GM23338 (cell line): ENCODE measurements at regions not wholly inside any gene's neighbourhood (a gene's known extent, or its start where the extent isn't known, plus 50 kb on each side); places are given as distances from the start of the nearest gene placed in this dataset.

ENCODE experiments used
- ATAC-seq: fragments of 200-7000 bp; cut with Tn5 transposase; 3 replicates; pipeline ENCODE4 v1.9.1; 2020
- DNase-seq: peaks from one replicate; pipeline ENCODE4 v3.0.0-alpha.2; 2015; ENCODE audit warnings: low spot score
- H2AFZ ChIP-seq: fragments of 200-600 bp; sonication (generic); 2 replicates; pipeline ENCODE4 v1.8.0; 2016; ENCODE audit warnings: antibody characterized with exemption, mild to moderate bottlenecking, moderate library complexity
- H3F3A ChIP-seq: fragments of 200-600 bp; sonication (generic); replicated peaks from 2 replicates; pipeline ENCODE4 v1.8.0; 2017; ENCODE audit warnings: antibody characterized with exemption, mixed run types, low read depth
- H3K27ac ChIP-seq: fragments of 200-600 bp; sonication (generic); 2 replicates; pipeline ENCODE4 v1.6.1; 2016; ENCODE audit warnings: low read depth
- H3K27me3 ChIP-seq: fragments of 200-600 bp; sonication (generic); 2 replicates; pipeline ENCODE4 v1.8.0; 2016; ENCODE audit warnings: mild to moderate bottlenecking, mixed run types, moderate library complexity; ENCODE audit not compliant: insufficient read depth
- H3K36me3 ChIP-seq: fragments of 200-600 bp; sonication (generic); 2 replicates; pipeline ENCODE4 v1.8.0; 2016; ENCODE audit warnings: mild to moderate bottlenecking; ENCODE audit not compliant: insufficient read depth
- H3K4me1 ChIP-seq: fragments of 200-600 bp; sonication (generic); 2 replicates; pipeline ENCODE4 v1.8.0; 2016; ENCODE audit warnings: mild to moderate bottlenecking, moderate library complexity; ENCODE audit not compliant: insufficient read depth
- H3K4me2 ChIP-seq: fragments of 200-600 bp; sonication (generic); 2 replicates; pipeline ENCODE4 v1.7.1; 2017; ENCODE audit warnings: mixed run types
- H3K4me3 ChIP-seq: fragments of 200-600 bp; sonication (generic); 2 replicates; pipeline ENCODE4 v1.6.1; 2016; ENCODE audit warnings: mixed run types
- H3K79me2 ChIP-seq: fragments of 200-600 bp; sonication (generic); replicated peaks from 2 replicates; pipeline ENCODE4 v1.8.0; 2017; ENCODE audit warnings: mild to moderate bottlenecking; ENCODE audit not compliant: insufficient read depth
- H3K9me2 ChIP-seq: fragments of 200-600 bp; sonication (generic); 2 replicates; pipeline ENCODE4 v1.8.0; 2017; ENCODE audit not compliant: insufficient read depth
- H4K20me1 ChIP-seq: fragments of 200-600 bp; sonication (generic); replicated peaks from 2 replicates; pipeline ENCODE4 v1.8.0; 2017; ENCODE audit warnings: mild to moderate bottlenecking; ENCODE audit not compliant: insufficient read depth
- H3K27ac Mint-ChIP-seq: 2 replicates; pipeline ENCODE4 v1.8.0; 2020; ENCODE audit warnings: inconsistent platforms, mild to moderate bottlenecking, moderate library complexity, mixed read lengths
- H3K27me3 Mint-ChIP-seq: 3 replicates; pipeline ENCODE4 v1.8.0; 2022; ENCODE audit warnings: low read depth, mild to moderate bottlenecking, moderate library complexity, mixed read lengths, inconsistent platforms; ENCODE audit not compliant: insufficient read depth, poor library complexity
- H3K36me3 Mint-ChIP-seq: 3 replicates; pipeline ENCODE4 v1.8.0; 2021; ENCODE audit warnings: low read depth, mild to moderate bottlenecking, inconsistent platforms, moderate library complexity, mixed read lengths
- H3K4me1 Mint-ChIP-seq: 3 replicates; pipeline ENCODE4 v1.8.0; 2020; ENCODE audit warnings: mild to moderate bottlenecking, inconsistent platforms, mixed read lengths
- H3K4me3 Mint-ChIP-seq: 3 replicates; pipeline ENCODE4 v1.8.0; 2021; ENCODE audit warnings: moderate library complexity, mild to moderate bottlenecking, inconsistent platforms, mixed read lengths
- H3K9me3 Mint-ChIP-seq: 3 replicates; pipeline ENCODE4 v1.8.0; 2020; ENCODE audit warnings: moderate library complexity, mild to moderate bottlenecking, inconsistent platforms, mixed read lengths
- CREB1 ChIP-seq: fragments of 250-450 bp; sonication (Bioruptor Pico); IDR thresholded peaks from 2 replicates; pipeline ENCODE4 v1.5.0; 2020; ENCODE audit warnings: low read depth, mild to moderate bottlenecking, moderate library complexity
- EZH2 ChIP-seq: fragments of 200-600 bp; sonication (generic); IDR thresholded peaks from one replicate; pipeline ENCODE4 v1.8.0; 2017; ENCODE audit warnings: antibody characterized with exemption, mild to moderate bottlenecking, low read depth; ENCODE audit not compliant: unreplicated experiment
- EZH2phosphoT487 ChIP-seq: fragments of 200-600 bp; sonication (generic); IDR thresholded peaks from one replicate; pipeline ENCODE4 v1.8.1; 2018; ENCODE audit warnings: antibody characterized with exemption; ENCODE audit not compliant: unreplicated experiment
- JUNB ChIP-seq: IDR thresholded peaks from one replicate; pipeline ENCODE4 v1.6.1; 2016; ENCODE audit warnings: antibody characterized with exemption; ENCODE audit not compliant: unreplicated experiment
- NANOG ChIP-seq: IDR thresholded peaks from 2 replicates; pipeline ENCODE4 v1.6.1; 2016; ENCODE audit warnings: antibody characterized with exemption, borderline replicate concordance
- POLR2AphosphoS5 ChIP-seq: IDR thresholded peaks from 2 replicates; pipeline ENCODE4 v1.6.1; 2016; ENCODE audit warnings: antibody characterized with exemption, low read depth
- STAT1 ChIP-seq: IDR thresholded peaks from one replicate; pipeline ENCODE4 v1.6.1; 2016; ENCODE audit warnings: antibody characterized with exemption; ENCODE audit not compliant: unreplicated experiment
- ZNF114 ChIP-seq: fragments of 250-450 bp; sonication (Bioruptor Pico); IDR thresholded peaks from 2 replicates; pipeline ENCODE4 v1.5.0; 2020; ENCODE audit warnings: mild to moderate bottlenecking, moderate library complexity
- ZNF331 ChIP-seq: fragments of 250-450 bp; sonication (Bioruptor Pico); IDR thresholded peaks from 2 replicates; pipeline ENCODE4 v1.5.0; 2020; ENCODE audit warnings: low read depth, mild to moderate bottlenecking, moderate library complexity
- ZNF462 ChIP-seq: fragments of 250-450 bp; sonication (Bioruptor Pico); IDR thresholded peaks from 2 replicates; pipeline ENCODE4 v1.5.0; 2020; ENCODE audit warnings: mild to moderate bottlenecking, moderate library complexity
- TF ChIP-seq, protein P1 (sequence below): IDR thresholded peaks from 2 replicates; pipeline ENCODE4 v1.6.1; 2016; ENCODE audit warnings: antibody characterized with exemption
- TF ChIP-seq, protein P2 (sequence below), 2 experiments: fragments of 200-600 bp in 1 of 2; sonication (generic) in 1 of 2; conservative IDR thresholded peaks; 2 replicates each; pipeline versions ENCODE4 v1.5.1 to v1.6.1; 2016 to 2017; ENCODE audit warnings: antibody characterized with exemption in 2 of 2, low read depth in 2 of 2, mild to moderate bottlenecking in 2 of 2, moderate library complexity in 1 of 2
- TF ChIP-seq, protein P3 (sequence below): IDR thresholded peaks from one replicate; pipeline ENCODE4 v1.6.1; 2018; ENCODE audit warnings: antibody characterized with exemption; ENCODE audit not compliant: unreplicated experiment

DNA sequence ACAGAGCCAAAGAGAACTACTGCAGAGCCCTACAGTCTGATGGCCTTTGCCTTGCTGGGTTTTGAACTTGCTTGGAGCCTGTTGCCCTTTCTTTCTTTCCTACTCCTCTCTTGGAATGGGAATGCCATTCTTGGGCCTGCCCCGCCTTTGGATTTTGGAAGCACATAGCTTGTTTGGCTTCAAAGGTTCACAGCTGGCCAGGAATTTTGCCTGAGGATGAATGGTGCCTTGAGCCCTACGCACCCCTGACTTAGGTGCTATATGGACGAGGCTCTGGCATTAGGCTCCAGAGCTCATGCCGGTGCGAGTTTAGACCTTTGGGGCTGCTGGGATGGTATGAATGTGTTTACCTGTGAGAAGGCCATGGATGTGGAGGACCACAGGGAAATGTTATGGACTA is 663.3 kb upstream of the HS6ST1 start:
- Histone ChIP-seq H3F3A (no peaks in the 10 kb centered on the region), H3K27ac (no peak overlapping the region), H3K36me3 (no peaks in the 10 kb centered on the region), H2AFZ (no peak overlapping the region), H3K9me2 (no peaks in the 10 kb centered on the region; the same call in 1 of the 2 replicates), H3K4me3 (no peak overlapping the region), H3K79me2 (no peaks in the 10 kb centered on the region), H4K20me1 (no peaks in the 10 kb centered on the region), H3K27me3 (no peaks in the 10 kb centered on the region), H3K4me2 (no peak overlapping the region), H3K4me1 (no peaks in the 10 kb centered on the region)
- no peak for TF ChIP-seq CREB1
- TF ChIP-seq JUNB: no peak
- TF ChIP-seq ZNF114 (CRISPR knock-in tag): no peak
- TF ChIP-seq ZNF331 (CRISPR knock-in tag): no peak
- TF ChIP-seq, protein P1, sequence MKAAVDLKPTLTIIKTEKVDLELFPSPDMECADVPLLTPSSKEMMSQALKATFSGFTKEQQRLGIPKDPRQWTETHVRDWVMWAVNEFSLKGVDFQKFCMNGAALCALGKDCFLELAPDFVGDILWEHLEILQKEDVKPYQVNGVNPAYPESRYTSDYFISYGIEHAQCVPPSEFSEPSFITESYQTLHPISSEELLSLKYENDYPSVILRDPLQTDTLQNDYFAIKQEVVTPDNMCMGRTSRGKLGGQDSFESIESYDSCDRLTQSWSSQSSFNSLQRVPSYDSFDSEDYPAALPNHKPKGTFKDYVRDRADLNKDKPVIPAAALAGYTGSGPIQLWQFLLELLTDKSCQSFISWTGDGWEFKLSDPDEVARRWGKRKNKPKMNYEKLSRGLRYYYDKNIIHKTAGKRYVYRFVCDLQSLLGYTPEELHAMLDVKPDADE: no peak
- TF ChIP-seq EZH2: no peak
- no peak for TF ChIP-seq POLR2AphosphoS5
- no peak for TF ChIP-seq ZNF462 (CRISPR knock-in tag)
- no peak for TF ChIP-seq STAT1
- TF ChIP-seq, protein P2, sequence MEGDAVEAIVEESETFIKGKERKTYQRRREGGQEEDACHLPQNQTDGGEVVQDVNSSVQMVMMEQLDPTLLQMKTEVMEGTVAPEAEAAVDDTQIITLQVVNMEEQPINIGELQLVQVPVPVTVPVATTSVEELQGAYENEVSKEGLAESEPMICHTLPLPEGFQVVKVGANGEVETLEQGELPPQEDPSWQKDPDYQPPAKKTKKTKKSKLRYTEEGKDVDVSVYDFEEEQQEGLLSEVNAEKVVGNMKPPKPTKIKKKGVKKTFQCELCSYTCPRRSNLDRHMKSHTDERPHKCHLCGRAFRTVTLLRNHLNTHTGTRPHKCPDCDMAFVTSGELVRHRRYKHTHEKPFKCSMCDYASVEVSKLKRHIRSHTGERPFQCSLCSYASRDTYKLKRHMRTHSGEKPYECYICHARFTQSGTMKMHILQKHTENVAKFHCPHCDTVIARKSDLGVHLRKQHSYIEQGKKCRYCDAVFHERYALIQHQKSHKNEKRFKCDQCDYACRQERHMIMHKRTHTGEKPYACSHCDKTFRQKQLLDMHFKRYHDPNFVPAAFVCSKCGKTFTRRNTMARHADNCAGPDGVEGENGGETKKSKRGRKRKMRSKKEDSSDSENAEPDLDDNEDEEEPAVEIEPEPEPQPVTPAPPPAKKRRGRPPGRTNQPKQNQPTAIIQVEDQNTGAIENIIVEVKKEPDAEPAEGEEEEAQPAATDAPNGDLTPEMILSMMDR (conservative IDR thresholded peaks at IDR 0.05; ENCODE audit: low read depth in 2 of 2): no peak
- TF ChIP-seq, protein P3, sequence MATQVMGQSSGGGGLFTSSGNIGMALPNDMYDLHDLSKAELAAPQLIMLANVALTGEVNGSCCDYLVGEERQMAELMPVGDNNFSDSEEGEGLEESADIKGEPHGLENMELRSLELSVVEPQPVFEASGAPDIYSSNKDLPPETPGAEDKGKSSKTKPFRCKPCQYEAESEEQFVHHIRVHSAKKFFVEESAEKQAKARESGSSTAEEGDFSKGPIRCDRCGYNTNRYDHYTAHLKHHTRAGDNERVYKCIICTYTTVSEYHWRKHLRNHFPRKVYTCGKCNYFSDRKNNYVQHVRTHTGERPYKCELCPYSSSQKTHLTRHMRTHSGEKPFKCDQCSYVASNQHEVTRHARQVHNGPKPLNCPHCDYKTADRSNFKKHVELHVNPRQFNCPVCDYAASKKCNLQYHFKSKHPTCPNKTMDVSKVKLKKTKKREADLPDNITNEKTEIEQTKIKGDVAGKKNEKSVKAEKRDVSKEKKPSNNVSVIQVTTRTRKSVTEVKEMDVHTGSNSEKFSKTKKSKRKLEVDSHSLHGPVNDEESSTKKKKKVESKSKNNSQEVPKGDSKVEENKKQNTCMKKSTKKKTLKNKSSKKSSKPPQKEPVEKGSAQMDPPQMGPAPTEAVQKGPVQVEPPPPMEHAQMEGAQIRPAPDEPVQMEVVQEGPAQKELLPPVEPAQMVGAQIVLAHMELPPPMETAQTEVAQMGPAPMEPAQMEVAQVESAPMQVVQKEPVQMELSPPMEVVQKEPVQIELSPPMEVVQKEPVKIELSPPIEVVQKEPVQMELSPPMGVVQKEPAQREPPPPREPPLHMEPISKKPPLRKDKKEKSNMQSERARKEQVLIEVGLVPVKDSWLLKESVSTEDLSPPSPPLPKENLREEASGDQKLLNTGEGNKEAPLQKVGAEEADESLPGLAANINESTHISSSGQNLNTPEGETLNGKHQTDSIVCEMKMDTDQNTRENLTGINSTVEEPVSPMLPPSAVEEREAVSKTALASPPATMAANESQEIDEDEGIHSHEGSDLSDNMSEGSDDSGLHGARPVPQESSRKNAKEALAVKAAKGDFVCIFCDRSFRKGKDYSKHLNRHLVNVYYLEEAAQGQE: no peak
- TF ChIP-seq EZH2phosphoT487: no peak
- no peak for TF ChIP-seq NANOG
- Mint-ChIP-seq H3K36me3 (no peaks in the 10 kb centered on the region), H3K27me3 (peaks cover 14% of the 10 kb centered on the region), H3K4me3 (no peak overlapping the region), H3K9me3 (no peaks in the 10 kb centered on the region), H3K4me1 (peaks cover 5% of the 10 kb centered on the region), H3K27ac (no peak overlapping the region)
- DNase-seq (no peak), ATAC-seq (no peak)
